ENCODE measurements at regions not wholly inside any gene's neighbourhood (a gene's known extent, or its start where the extent isn't known, plus 50 kb on each side); places are given as distances from the start of the nearest gene placed in this dataset.

DNA sequence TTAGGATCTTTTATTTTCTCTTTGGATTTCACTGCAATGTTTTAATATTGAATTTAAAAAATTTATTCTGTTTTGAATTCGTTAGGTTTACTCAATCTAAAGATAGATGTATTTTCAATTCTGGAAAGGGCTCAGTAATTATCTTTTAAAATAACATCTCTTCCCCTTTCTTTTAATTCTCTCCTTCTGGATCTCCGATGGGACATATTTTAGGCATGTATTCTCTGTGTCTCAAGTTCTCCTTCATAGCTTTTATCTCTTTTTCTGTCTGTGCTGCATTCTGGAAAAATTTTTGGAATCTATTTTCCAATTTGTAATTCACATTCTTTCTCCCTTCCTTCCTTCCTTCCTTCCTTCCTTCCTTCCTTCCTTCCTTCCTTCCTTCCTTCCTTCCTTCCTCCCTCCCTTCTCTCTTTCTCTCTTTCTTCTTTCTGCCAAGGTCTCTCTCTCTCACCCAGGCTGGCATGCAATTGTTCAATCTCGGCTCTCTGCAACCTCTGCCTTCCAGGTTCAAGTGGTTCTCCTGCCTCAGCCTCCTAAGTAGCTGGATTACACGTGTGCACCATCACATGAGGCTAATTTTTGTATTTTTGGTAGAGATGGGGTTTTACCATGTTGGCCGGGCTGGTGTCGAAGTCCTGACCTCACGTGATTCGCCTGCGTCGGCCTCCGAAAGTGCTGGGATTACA, 98.5 kb upstream of the CTTNBP2 start:
- TF ChIP-seq, protein P1, sequence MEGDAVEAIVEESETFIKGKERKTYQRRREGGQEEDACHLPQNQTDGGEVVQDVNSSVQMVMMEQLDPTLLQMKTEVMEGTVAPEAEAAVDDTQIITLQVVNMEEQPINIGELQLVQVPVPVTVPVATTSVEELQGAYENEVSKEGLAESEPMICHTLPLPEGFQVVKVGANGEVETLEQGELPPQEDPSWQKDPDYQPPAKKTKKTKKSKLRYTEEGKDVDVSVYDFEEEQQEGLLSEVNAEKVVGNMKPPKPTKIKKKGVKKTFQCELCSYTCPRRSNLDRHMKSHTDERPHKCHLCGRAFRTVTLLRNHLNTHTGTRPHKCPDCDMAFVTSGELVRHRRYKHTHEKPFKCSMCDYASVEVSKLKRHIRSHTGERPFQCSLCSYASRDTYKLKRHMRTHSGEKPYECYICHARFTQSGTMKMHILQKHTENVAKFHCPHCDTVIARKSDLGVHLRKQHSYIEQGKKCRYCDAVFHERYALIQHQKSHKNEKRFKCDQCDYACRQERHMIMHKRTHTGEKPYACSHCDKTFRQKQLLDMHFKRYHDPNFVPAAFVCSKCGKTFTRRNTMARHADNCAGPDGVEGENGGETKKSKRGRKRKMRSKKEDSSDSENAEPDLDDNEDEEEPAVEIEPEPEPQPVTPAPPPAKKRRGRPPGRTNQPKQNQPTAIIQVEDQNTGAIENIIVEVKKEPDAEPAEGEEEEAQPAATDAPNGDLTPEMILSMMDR (IDR thresholded peaks at IDR 0.05; ENCODE audit: low read depth, low read length, missing input control), result no peak
- TF ChIP-seq, protein P2, sequence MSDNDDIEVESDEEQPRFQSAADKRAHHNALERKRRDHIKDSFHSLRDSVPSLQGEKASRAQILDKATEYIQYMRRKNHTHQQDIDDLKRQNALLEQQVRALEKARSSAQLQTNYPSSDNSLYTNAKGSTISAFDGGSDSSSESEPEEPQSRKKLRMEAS (IDR thresholded peaks at IDR 0.05), result no peak
- TF ChIP-seq, protein P3, sequence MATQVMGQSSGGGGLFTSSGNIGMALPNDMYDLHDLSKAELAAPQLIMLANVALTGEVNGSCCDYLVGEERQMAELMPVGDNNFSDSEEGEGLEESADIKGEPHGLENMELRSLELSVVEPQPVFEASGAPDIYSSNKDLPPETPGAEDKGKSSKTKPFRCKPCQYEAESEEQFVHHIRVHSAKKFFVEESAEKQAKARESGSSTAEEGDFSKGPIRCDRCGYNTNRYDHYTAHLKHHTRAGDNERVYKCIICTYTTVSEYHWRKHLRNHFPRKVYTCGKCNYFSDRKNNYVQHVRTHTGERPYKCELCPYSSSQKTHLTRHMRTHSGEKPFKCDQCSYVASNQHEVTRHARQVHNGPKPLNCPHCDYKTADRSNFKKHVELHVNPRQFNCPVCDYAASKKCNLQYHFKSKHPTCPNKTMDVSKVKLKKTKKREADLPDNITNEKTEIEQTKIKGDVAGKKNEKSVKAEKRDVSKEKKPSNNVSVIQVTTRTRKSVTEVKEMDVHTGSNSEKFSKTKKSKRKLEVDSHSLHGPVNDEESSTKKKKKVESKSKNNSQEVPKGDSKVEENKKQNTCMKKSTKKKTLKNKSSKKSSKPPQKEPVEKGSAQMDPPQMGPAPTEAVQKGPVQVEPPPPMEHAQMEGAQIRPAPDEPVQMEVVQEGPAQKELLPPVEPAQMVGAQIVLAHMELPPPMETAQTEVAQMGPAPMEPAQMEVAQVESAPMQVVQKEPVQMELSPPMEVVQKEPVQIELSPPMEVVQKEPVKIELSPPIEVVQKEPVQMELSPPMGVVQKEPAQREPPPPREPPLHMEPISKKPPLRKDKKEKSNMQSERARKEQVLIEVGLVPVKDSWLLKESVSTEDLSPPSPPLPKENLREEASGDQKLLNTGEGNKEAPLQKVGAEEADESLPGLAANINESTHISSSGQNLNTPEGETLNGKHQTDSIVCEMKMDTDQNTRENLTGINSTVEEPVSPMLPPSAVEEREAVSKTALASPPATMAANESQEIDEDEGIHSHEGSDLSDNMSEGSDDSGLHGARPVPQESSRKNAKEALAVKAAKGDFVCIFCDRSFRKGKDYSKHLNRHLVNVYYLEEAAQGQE (IDR thresholded peaks at IDR 0.05), result no peak
- TF ChIP-seq, protein P4, sequence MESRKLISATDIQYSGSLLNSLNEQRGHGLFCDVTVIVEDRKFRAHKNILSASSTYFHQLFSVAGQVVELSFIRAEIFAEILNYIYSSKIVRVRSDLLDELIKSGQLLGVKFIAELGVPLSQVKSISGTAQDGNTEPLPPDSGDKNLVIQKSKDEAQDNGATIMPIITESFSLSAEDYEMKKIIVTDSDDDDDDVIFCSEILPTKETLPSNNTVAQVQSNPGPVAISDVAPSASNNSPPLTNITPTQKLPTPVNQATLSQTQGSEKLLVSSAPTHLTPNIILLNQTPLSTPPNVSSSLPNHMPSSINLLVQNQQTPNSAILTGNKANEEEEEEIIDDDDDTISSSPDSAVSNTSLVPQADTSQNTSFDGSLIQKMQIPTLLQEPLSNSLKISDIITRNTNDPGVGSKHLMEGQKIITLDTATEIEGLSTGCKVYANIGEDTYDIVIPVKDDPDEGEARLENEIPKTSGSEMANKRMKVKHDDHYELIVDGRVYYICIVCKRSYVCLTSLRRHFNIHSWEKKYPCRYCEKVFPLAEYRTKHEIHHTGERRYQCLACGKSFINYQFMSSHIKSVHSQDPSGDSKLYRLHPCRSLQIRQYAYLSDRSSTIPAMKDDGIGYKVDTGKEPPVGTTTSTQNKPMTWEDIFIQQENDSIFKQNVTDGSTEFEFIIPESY (IDR thresholded peaks at IDR 0.05), result no peak
- TF ChIP-seq GABPA (IDR thresholded peaks at IDR 0.05 in 1 of 2, conservative IDR thresholded peaks at IDR 0.05 in 1 of 2), result no peak
- no peak for TF ChIP-seq YY1 (IDR thresholded peaks at IDR 0.05)

Measured in liver (tissue), 3 donors.